ENCODE measurements at regions not wholly inside any gene's neighbourhood (a gene's known extent, or its start where the extent isn't known, plus 50 kb on each side); places are given as distances from the start of the nearest gene placed in this dataset.

GRCh38 chr2:15856318-15856717 lies 84.0 kb upstream of the MYCN start:
- H3K23me2 ChIP-seq (ENCODE audit: low read depth, low read length), result no peaks in the 10 kb centered on the region
- no peaks in the 10 kb centered on the region for H3K36me3 ChIP-seq (ENCODE audit: control insufficient read depth in 2 of 4, insufficient read depth in 4 of 4, low read length in 3 of 4)
- DNase-seq (ENCODE audit: low read depth in 1 of 2, low spot score in 2 of 2) (no peak), FAIRE-seq (no peak)
- H3K9me3 ChIP-seq (ENCODE audit: insufficient read depth in 2 of 2, low read depth in 1 of 2, low read length in 1 of 2), result no peaks in the 10 kb centered on the region
- H3K4me1 ChIP-seq (replicated peaks in 1 of 4; ENCODE audit: control insufficient read depth in 3 of 4, insufficient read depth in 4 of 4, low read length in 3 of 4), result peaks cover 0 to 6% (median 0%) of the 10 kb centered on the region in 4 experiments; a peak in 1 of 7 replicates
- H3K9ac ChIP-seq (replicated peaks in 1 of 4; ENCODE audit: extremely low read depth in 1 of 4, low read depth in 3 of 4, low read length in 3 of 4), result no peak overlapping the region
- H3K4me2 ChIP-seq (ENCODE audit: insufficient read depth in 1 of 2, low read depth in 2 of 2, low read length in 2 of 2), result no peak overlapping the region
- H4K8ac ChIP-seq (ENCODE audit: extremely low read depth, insufficient read depth, low read length), result no peak overlapping the region
- H2BK12ac ChIP-seq (ENCODE audit: low read depth, low read length), result no peak overlapping the region
- H2BK120ac ChIP-seq (replicated peaks; ENCODE audit: low read depth, low read length), result no peak overlapping the region
- H3K79me1 ChIP-seq (ENCODE audit: low read depth, low read length), result no peaks in the 10 kb centered on the region
- no peak overlapping the region for H3K56ac ChIP-seq (replicated peaks; ENCODE audit: insufficient read length, low read depth, low read length)
- H4K20me1 ChIP-seq (replicated peaks in 1 of 2; ENCODE audit: control insufficient read depth in 1 of 2, insufficient read depth in 2 of 2, low read length in 2 of 2), result no peaks in the 10 kb centered on the region
- no peaks in the 10 kb centered on the region for H3K79me2 ChIP-seq (ENCODE audit: control insufficient read depth in 1 of 2, insufficient read depth in 2 of 2, low read length in 2 of 2)
- H3K4ac ChIP-seq (replicated peaks; ENCODE audit: insufficient read length, low read depth, low read length), result no peak overlapping the region
- no peak overlapping the region for H2BK5ac ChIP-seq (ENCODE audit: low read depth, low read length)
- ChIA-PET POLR2A (ENCODE audit: partially characterized antibody) (no interaction called here), CTCF (ENCODE audit: partially characterized antibody) (interaction anchor here (0.7 to 1.7 kb wide), 2 partner anchors 16 to 70 kb away, joined by 3 to 4 read pairs; no protein-coding TSS in a partner anchor)
- H3K27ac ChIP-seq (ENCODE audit: low read depth, low read length), result no peak overlapping the region
- H2BK15ac ChIP-seq (ENCODE audit: low read length), result no peak overlapping the region
- H3K18ac ChIP-seq (ENCODE audit: extremely low read depth, low read length), result no peak overlapping the region
- 92% methylated on average over 3 of the region's 3 CpGs; no CpG with 5 or more reads in 1 of the 2 experiments for WGBS, 2 experiments (ENCODE audit: extremely low coverage in 1 of 2, insufficient coverage in 1 of 2, insufficient read length in 1 of 2, insufficient replicate concordance in 2 of 2, low coverage in 1 of 2, low lambda C conversion rate in 2 of 2, missing lambda C conversion rate in 1 of 2)
- no peak overlapping the region for H3K14ac ChIP-seq (ENCODE audit: insufficient read length)
- H2BK20ac ChIP-seq (ENCODE audit: low read length), result no peak overlapping the region
- no peaks in the 10 kb centered on the region for H3K27me3 ChIP-seq (replicated peaks in 1 of 4; ENCODE audit: control insufficient read depth in 3 of 4, extremely low read depth in 1 of 4, insufficient read depth in 3 of 4, low read length in 3 of 4)
- H3K4me3 ChIP-seq (ENCODE audit: extremely low read depth in 1 of 4, insufficient read depth in 2 of 4, low read depth in 3 of 4, low read length in 4 of 4), result no peak overlapping the region
- no peak overlapping the region for H4K5ac ChIP-seq (ENCODE audit: insufficient read length, low read depth, low read length)
- H2AFZ ChIP-seq (ENCODE audit: low read length), result peak overlapping the region; percentile 57; the same call in 1 of the 2 replicates
- H3K23ac ChIP-seq (ENCODE audit: insufficient read length), result no peak overlapping the region
- H2AK5ac ChIP-seq (ENCODE audit: low read depth, low read length), result no peak overlapping the region
- H4K91ac ChIP-seq (replicated peaks; ENCODE audit: insufficient read length, low read length), result no peak overlapping the region
- TF ChIP-seq TAF1 (IDR thresholded peaks at IDR 0.05; ENCODE audit: low read depth, low read length) (no peak), GABPA (IDR thresholded peaks at IDR 0.05; ENCODE audit: borderline replicate concordance, insufficient read depth, low read length) (no peak), NANOG (IDR thresholded peaks at IDR 0.05; ENCODE audit: insufficient read depth, low read depth, low read length, poor library complexity, severe bottlenecking) (no peak), SP1 (IDR thresholded peaks at IDR 0.05; ENCODE audit: low read depth, low read length) (no peak), JUN (IDR thresholded peaks at IDR 0.05; ENCODE audit: low read depth, low read length) (no peak), SIX5 (IDR thresholded peaks at IDR 0.05; ENCODE audit: low read depth, low read length) (no peak), YY1 (IDR thresholded peaks at IDR 0.05; ENCODE audit: low read depth, low read length) (peak; percentile 83)
